DMS114 treated with DMSO at 0.1 percent for 48 hours (cell line): ENCODE measurements at regions not wholly inside any gene's neighbourhood (a gene's known extent, or its start where the extent isn't known, plus 50 kb on each side); places are given as distances from the start of the nearest gene placed in this dataset.

Experiments
- DNase-seq: peaks from one replicate; lab custom pipeline; 2025; ENCODE audit not compliant: unreplicated experiment; lab: John Stamatoyannopoulos, UW

- no peak for DNase-seq
Observed at GRCh38 chr2:240208631-240209211, 68.3 kb upstream of the OTOS start.

DNA sequence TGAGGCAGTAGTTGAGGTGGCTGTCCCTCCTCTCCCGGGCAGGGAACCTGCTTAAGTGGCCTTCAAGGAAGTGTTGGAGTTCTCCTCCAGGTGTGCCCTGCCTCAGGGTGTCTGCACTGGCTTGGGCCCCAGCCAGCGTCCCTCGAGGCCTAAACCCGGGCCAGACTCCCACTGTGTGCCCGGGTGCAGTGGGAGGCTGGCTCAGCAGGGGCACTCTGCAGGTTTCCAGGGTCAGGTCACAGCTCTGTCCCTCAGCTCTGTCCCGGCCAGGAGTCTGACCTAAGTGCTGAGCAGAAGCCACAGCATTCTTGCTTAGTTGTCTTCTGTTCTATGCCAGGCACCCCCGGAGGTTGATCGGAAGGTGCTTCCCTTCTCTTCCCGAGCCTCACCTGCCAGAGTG lies 69.0 kb upstream of the OTOS start:
- no peak for DNase-seq

DNA sequence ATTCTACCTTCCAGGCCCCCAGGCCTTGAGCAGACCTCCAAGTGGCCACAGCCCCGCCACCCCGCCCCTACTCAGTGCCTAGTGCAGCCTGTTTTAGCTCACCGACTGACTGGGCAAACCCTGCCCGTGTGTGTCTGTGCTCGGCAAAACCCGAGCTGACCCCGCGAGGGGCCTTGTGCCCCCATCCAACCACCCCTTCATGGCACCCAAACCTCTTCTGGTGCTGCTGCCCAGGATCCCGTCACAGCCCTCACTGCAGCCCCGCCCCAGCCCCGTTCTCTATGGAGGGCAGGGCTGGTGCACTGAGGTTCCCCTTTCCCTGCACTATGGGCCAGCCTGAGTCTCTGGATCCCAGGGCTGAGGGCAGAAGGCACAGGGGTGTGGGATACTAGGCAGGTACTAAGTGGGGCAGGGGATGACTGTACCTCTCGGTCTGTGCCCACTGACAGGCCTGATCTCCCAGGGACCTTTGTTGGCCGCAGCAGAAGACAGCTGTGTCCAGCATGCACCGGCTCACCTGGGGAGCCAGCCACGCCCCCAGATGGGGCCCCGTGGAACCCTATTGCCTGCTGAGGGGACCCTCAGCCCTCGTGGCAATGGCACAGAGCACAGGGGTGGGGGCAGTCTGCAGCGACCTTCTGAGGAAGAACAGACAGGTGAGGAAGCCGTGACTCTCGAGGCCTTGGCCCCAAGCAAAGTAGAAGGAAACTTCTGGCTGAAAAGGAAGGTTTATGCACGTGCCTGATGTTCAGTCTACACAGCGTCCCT lies 69.9 kb upstream of the OTOS start:
- DNase-seq: no peak

DNA sequence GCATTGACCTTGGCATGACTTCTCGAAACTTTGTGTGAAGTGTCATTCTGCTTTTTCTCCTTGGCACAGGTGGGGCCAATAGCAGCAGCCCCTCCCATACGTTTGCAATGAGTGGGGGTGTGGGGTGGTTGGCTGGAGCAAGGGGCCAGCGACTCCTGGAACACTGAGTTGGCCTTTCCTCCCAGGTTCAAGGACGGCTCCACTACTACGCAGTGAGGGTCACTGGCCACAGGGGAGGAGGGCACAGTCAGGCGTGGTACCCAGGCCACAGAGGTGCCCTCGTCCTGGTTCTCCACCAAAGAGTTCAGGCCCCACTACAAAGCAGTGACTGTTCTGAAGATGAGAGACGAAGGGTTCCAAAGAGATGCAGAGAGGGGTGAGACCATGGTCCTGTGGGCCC lies 70.6 kb upstream of the OTOS start:
- DNase-seq: no peak

GRCh38 chr2:240211598-240212424 lies 71.4 kb upstream of the OTOS start:
- DNase-seq: no peak

DNA sequence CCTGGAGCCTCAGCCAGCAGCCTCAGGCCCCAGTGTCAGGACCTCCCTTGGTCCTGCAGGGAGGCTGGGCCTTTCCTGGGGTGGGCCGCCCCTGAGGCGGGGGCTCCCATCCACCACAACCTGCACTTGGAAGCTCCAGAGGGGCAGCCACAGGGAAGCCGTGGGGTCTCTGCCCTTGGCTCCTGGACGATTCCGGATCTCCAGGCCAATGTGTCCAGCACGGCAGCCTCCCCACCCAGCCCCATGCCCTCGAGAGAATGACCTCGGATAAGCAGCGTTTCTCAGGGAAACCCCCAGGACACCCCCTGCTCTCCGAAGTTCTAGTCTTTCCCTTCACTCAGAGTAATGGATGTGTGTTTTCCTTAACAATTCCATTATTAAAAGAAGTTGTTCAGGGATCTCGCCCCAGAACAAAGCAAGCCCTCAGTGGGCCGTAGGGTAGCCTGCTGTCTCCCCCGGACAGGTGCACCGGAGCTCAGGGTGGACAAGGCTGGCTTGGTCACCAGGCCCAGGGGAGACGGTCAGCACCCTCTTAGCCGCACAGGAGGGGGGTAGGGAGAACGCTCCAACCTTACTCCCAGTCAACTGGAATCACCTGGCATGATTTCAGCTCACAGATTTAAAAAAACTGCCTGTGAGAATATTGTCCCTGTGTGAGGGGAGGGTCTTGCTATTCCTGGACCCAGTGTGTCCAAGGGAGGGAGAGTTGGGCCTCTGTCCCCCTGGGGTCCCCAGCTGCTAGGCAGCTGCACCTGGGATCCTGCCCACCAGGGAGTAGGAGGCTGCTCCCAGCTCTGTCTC lies 72.2 kb upstream of the OTOS start:
- no peak for DNase-seq

DNA sequence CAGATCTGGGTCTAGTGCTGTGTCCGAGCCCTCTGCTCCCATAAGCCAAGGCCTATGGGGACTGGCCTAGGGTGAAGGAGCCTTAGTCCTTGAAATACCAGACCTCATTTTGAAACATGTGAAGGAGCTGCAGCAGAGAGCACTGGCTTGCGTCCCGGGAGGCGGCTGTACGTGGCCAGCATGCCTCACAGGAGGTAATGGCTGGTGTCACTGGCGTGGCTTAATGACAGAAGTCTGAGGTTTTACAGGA lies 72.7 kb upstream of the OTOS start:
- DNase-seq: no peak

DNA sequence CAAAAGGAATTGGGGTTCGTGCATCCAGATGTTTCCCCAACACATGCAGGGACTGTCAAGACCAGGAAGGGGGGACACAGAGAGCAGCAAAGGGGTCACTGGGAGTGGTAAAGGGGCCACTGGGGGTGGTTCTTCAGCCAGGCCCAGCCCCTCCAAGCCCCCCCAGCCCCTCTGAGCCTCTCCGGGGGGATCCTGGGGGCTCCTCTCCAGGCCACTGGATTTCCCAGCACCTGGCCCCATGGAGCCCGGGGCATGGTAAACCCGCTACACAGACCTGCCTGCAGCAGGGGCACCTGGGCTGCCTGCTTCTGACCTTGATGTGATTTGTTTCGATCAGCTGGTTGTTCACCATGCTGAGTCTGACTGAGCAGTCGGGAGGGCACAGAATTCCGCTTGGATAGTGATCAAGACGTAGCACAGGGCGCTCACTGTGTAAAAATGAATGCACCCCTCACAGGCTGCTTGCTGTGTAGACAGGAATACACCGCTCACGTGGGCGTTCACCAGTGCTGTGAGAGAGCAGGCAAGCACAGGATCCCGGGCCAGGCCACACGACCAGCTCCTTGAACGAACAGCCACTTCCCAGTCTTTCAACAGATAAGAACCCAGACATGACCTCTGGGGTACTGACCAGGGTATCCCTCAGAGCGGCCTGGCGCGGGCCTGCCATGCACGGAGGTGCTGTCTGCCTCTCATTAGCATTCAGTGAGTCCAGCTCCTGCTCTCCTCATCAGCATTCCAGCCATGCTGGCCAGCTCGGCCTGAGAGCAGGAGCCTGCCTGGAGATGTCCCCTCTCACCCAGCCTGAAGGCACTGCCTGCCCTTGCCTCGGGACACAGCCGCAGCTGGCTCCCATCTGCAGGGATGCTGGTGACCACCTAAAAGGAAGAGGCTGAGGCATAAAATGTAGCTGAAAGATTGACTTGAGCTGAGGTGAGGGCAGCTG lies 73.3 kb upstream of the OTOS start:
- DNase-seq: no peak

DNA sequence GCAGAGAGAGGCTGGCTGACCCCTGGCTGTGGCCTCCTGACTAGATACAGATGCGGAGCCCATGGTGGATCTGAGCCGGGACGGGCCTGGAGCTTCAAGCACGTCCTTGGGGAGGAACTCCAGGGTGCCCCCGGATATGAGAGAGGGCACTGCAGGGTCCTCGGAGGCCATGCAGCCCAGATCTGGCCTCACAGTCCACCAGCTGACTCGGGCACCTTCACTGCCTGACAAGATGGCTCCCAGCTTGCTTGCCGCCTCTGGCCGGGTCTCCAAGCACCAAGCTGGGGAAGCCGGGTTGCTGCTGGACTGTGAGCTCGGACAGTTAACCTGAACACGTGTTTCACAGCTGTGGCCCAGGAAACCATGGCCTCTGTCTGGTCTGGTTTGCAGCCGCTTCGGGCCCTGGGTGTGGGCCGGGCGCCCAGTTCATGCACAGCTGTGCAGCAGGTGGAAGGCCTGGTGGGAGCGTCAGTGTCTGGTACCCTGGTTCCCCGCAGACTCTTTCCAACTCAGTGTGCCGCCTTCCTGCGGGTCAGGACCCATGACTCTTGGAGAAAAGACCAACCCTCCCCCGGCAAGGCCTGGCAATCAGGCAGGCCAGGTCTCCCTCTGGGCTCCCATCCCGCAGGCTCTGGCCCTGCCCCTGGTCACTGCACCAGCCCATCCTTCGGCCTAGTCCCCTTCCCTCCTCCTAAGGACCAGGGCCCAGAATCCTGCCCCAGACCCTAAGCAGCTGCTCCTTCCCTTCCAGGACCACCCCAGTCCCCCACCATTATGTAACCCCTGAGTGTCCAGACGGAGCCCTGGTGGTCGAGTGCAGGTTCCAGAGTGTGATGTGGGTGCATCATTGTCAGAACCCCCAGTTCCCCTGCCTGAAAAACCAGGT lies 74.6 kb upstream of the OTOS start:
- DNase-seq: no peak

DNA sequence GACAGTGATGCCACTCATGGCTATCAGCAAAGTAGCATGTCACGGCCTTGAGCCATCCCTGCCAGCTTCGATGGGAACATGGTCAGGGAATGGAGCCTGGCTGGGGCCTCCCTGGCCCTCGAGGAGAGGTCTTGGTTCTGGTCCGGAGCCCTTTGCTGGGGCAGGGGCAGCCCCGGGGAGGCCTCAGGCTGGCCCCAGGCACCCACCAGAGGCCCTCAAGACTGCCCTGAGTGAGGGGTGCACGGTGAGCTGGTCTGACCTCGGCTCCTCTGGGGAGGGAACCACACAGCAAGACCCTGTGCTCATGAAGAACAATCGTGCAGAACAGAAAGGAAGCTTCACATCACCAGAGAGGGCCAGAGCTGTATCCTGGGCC lies 75.2 kb upstream of the OTOS start:
- DNase-seq: no peak

GRCh38 chr2:240216167-240216566 lies 75.7 kb upstream of the OTOS start:
- DNase-seq: no peak

- DNase-seq: no peak
Observed at GRCh38 chr2:240217431-240218301, 77.2 kb upstream of the OTOS start.

DNA sequence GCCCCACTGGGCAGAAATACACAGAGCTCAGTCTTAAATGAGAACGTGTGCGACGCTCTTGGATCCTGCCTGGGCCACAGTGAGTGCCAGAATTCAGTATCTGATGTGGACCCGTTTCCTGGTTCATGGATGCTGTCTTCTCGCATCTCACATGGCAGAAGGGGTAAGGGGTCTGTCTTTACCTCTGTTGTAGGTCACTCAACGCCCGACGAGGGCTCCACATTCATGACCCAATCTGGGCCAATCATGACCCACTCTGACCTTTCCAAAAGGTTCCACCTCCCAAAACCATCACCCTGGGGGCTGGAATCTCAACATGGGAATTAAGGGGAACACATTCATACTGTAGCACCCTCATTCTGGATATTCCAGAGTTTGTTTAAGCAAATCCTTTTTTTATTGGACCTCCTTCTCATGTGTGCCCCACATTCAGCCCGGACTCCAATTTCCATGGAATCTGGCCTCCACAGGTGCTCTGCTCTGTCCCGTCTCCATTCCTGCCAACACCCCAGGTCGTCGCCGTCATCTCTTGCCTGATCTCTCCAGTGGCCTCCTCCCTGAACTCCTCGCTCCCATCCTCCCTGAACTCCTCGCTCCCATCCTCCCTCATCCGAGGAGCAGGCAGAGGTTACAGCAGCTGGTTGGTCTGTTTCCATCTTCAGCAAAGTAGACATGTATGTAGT lies 78.9 kb upstream of the OTOS start:
- DNase-seq: no peak

- DNase-seq: no peak
Observed at GRCh38 chr2:240220371-240220770, 79.9 kb upstream of the OTOS start.

- no peak for DNase-seq
Observed at GRCh38 chr2:240223631-240224030, 83.2 kb upstream of the OTOS start.

DNA sequence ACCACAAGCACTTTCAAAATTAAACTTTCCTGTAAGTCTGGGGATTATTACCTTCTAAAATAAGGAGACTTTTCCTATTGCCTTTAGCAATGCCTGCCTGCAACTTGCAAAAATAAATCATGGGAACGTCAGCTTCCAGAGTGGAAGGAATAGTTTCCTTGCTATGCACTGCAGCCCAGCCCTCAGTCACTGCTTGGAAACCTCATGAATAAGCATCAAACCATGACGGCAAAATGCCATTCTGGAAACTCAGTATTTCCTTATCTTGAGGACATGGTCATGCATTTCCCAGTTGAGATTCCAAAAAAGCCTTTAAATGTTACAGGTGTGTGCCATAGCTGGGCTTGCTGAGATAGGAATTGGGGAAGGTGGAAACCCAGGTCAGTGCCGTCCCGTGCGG lies 84.2 kb upstream of the OTOS start:
- no peak for DNase-seq

DNA sequence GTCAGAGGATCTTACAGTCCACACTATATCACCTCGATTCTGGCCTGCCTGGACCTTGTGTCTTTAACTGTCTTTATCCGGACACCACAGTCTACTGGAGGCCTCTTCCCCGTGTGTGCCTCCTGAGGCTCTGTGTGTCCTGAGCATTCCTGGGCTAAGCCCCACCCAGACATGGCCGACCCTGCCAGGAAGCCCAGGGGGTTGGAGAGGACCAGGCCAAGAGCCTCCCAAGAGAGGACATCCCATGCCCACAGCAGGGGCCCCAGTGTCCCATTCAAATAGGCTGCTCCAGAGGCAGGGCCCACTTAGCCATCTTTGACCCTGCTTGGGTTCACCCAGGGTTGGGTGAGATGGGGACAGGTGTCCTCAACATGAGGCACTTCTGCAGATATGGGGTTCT lies 84.7 kb upstream of the OTOS start:
- no peak for DNase-seq
